ENCODE measurements at regions not wholly inside any gene's neighbourhood (a gene's known extent, or its start where the extent isn't known, plus 50 kb on each side); places are given as distances from the start of the nearest gene placed in this dataset.
A peak's percentile ranks its signal among the peaks of the same experiment; 100 is the strongest.
"Not testable (repeated sequence)": the region's sequence is repeated elsewhere in the genome, so short reads cannot be mapped to it uniquely, and the experiment has no call there.

- no peak for TF ChIP-seq CTCF (IDR thresholded peaks at IDR 0.05; ENCODE audit: low read depth, low read length, missing control alignments)
- no peak for DNase-seq (ENCODE audit: low read depth)
- in situ Hi-C loops (cut with HindIII; ENCODE audit: low sequenced_read_pairs), result no loop called here
- H3K4me3 ChIP-seq (ENCODE audit: low read depth, low read length), result no peak overlapping the region
Measured at GRCh38 chrX:102784550-102784949, 64.0 kb downstream of the GPRASP3 start.

- TF ChIP-seq CTCF (IDR thresholded peaks at IDR 0.05; ENCODE audit: low read depth, low read length, missing control alignments), result no peak
- no peak for DNase-seq (ENCODE audit: low read depth)
- H3K4me3 ChIP-seq (ENCODE audit: low read depth, low read length), result no peak overlapping the region
- in situ Hi-C loops (cut with HindIII; ENCODE audit: low sequenced_read_pairs), result no loop called here
Measured at GRCh38 chrX:102787283-102787682, 66.7 kb downstream of the GPRASP3 start.

- TF ChIP-seq CTCF (IDR thresholded peaks at IDR 0.05; ENCODE audit: low read depth, low read length, missing control alignments), result no peak
- in situ Hi-C loops (cut with HindIII; ENCODE audit: low sequenced_read_pairs), result no loop called here
- no peak overlapping the region for H3K4me3 ChIP-seq (ENCODE audit: low read depth, low read length)
- no peak for DNase-seq (ENCODE audit: low read depth)
Measured at GRCh38 chrX:102808336-102808735, 87.8 kb downstream of the GPRASP3 start.

GRCh38 chrX:102818269-102818668, 97.7 kb downstream of the GPRASP3 start:
- DNase-seq (ENCODE audit: low read depth); H3K4me3 ChIP-seq (ENCODE audit: low read depth, low read length); in situ Hi-C loops (cut with HindIII; ENCODE audit: low sequenced_read_pairs): not testable (repeated sequence)

- no peak overlapping the region for H3K4me3 ChIP-seq (ENCODE audit: low read depth, low read length)
- DNase-seq (ENCODE audit: low read depth), result no peak
- TF ChIP-seq CTCF (IDR thresholded peaks at IDR 0.05; ENCODE audit: low read depth, low read length, missing control alignments), result no peak
- in situ Hi-C loops (cut with HindIII; ENCODE audit: low sequenced_read_pairs), result no loop called here
Measured at GRCh38 chrX:102832661-102833060, 104.4 kb upstream of the RAB40AL start.

- no peak overlapping the region for H3K4me3 ChIP-seq (ENCODE audit: low read depth, low read length)
- DNase-seq (ENCODE audit: low read depth), result no peak
- in situ Hi-C loops (cut with HindIII; ENCODE audit: low sequenced_read_pairs), result no loop called here
- TF ChIP-seq CTCF (IDR thresholded peaks at IDR 0.05; ENCODE audit: low read depth, low read length, missing control alignments), result no peak
Measured at GRCh38 chrX:102833136-102833535, 103.9 kb upstream of the RAB40AL start.

- in situ Hi-C loops (cut with HindIII; ENCODE audit: low sequenced_read_pairs), result no loop called here
Measured at GRCh38 chrX:102835504-102836146, 101.4 kb upstream of the RAB40AL start.

More at GRCh38 chrX:102835504-102836146, 101.4 kb upstream of the RAB40AL start:
- DNase-seq (ENCODE audit: low read depth), result no peak
- TF ChIP-seq CTCF (IDR thresholded peaks at IDR 0.05; ENCODE audit: low read depth, low read length, missing control alignments), result peak; percentile 78
- H3K4me3 ChIP-seq (ENCODE audit: low read depth, low read length), result no peak overlapping the region

Measured in astrocyte of the cerebellum (primary cell).